ENCODE measurements at regions not wholly inside any gene's neighbourhood (a gene's known extent, or its start where the extent isn't known, plus 50 kb on each side); places are given as distances from the start of the nearest gene placed in this dataset.
A peak's percentile ranks its signal among the peaks of the same experiment; 100 is the strongest.

- no peak overlapping the region for H2BK12ac ChIP-seq (ENCODE audit: low read length)
- WGBS (ENCODE audit: extremely low coverage, insufficient coverage, insufficient read length): no CpG with 5 or more reads among the region's 2 CpGs
- H3K4me2 ChIP-seq (ENCODE audit: low read length): no peak overlapping the region
Measured at GRCh38 chr12:66964629-66965028, 285.8 kb upstream of the GRIP1 start.

GRCh38 chr12:66965621-66966020 is 286.7 kb upstream of the GRIP1 start:
- Histone ChIP-seq H3K9ac (ENCODE audit: low read length) (no peak overlapping the region), H3K18ac (ENCODE audit: low read length) (no peak overlapping the region), H3K27ac (ENCODE audit: low read depth, low read length) (no peak overlapping the region), H3K27me3 (ENCODE audit: insufficient read depth, low read length) (no peaks in the 10 kb centered on the region), H2AFZ (ENCODE audit: insufficient read depth, low read length, poor library complexity) (no peak overlapping the region), H4K91ac (ENCODE audit: low read depth, low read length) (no peak overlapping the region), H3K4me3 (ENCODE audit: low read depth, low read length) (no peak overlapping the region), H4K8ac (ENCODE audit: low read depth, low read length) (no peak overlapping the region), H3K4me1 (ENCODE audit: control insufficient read depth in 1 of 2, insufficient read depth in 2 of 2, low read length in 2 of 2) (peaks cover 2 to 7% of the 10 kb centered on the region in 2 experiments), H2BK120ac (ENCODE audit: insufficient read depth, low read length, poor library complexity) (no peak overlapping the region), H3K79me1 (ENCODE audit: low read length) (peaks cover 2% of the 10 kb centered on the region), H2AK5ac (ENCODE audit: low read length) (no peak overlapping the region), H3K79me2 (ENCODE audit: control insufficient read depth, insufficient read depth, low read length, poor library complexity) (no peaks in the 10 kb centered on the region), H3K36me3 (ENCODE audit: control insufficient read depth in 1 of 2, insufficient read depth in 2 of 2, low read length in 2 of 2) (no peaks in the 10 kb centered on the region), H3K14ac (ENCODE audit: low read length) (no peak overlapping the region), H4K12ac (ENCODE audit: low read depth, low read length) (no peak overlapping the region), H2BK12ac (ENCODE audit: low read length) (no peak overlapping the region), H3K4ac (ENCODE audit: low read depth, low read length) (no peak overlapping the region), H2BK5ac (ENCODE audit: low read depth, low read length, poor library complexity) (no peak overlapping the region), H3K4me2 (ENCODE audit: low read length) (no peak overlapping the region), H3K23ac (ENCODE audit: low read length) (no peak overlapping the region), H3K9me3 (ENCODE audit: insufficient read depth, low read depth, low read length) (peaks cover 1% of the 10 kb centered on the region)
- WGBS (ENCODE audit: extremely low coverage, insufficient coverage, insufficient read length): no CpG with 5 or more reads among the region's 1 CpG
- no peak for DNase-seq

More at GRCh38 chr12:66964629-66965028, 285.8 kb upstream of the GRIP1 start:
- Histone ChIP-seq H3K4me1 (ENCODE audit: control insufficient read depth in 1 of 2, insufficient read depth in 2 of 2, low read length in 2 of 2) (peaks cover 7 to 9% of the 10 kb centered on the region in 2 experiments), H3K9me3 (ENCODE audit: insufficient read depth, low read depth, low read length) (no peaks in the 10 kb centered on the region), H3K14ac (ENCODE audit: low read length) (no peak overlapping the region), H3K36me3 (ENCODE audit: control insufficient read depth in 1 of 2, insufficient read depth in 2 of 2, low read length in 2 of 2) (no peaks in the 10 kb centered on the region), H3K23ac (ENCODE audit: low read length) (no peak overlapping the region), H3K27me3 (ENCODE audit: insufficient read depth, low read length) (no peaks in the 10 kb centered on the region), H2AK5ac (ENCODE audit: low read length) (no peak overlapping the region), H4K8ac (ENCODE audit: low read depth, low read length) (no peak overlapping the region), H2BK120ac (ENCODE audit: insufficient read depth, low read length, poor library complexity) (no peak overlapping the region), H3K27ac (ENCODE audit: low read depth, low read length) (no peak overlapping the region), H3K79me2 (ENCODE audit: control insufficient read depth, insufficient read depth, low read length, poor library complexity) (no peaks in the 10 kb centered on the region), H3K9ac (ENCODE audit: low read length) (no peak overlapping the region), H4K91ac (ENCODE audit: low read depth, low read length) (no peak overlapping the region), H3K79me1 (ENCODE audit: low read length) (peaks cover 3% of the 10 kb centered on the region), H3K4ac (ENCODE audit: low read depth, low read length) (no peak overlapping the region), H2AFZ (ENCODE audit: insufficient read depth, low read length, poor library complexity) (no peak overlapping the region), H3K18ac (ENCODE audit: low read length) (no peak overlapping the region), H4K12ac (ENCODE audit: low read depth, low read length) (no peak overlapping the region), H2BK5ac (ENCODE audit: low read depth, low read length, poor library complexity) (no peak overlapping the region), H3K4me3 (ENCODE audit: low read depth, low read length) (no peak overlapping the region)
- DNase-seq: peak; percentile 38 to 65

GRCh38 chr12:66971816-66972215 is 292.9 kb upstream of the GRIP1 start:
- Histone ChIP-seq H3K79me2 (ENCODE audit: control insufficient read depth, insufficient read depth, low read length, poor library complexity) (no peaks in the 10 kb centered on the region), H4K12ac (ENCODE audit: low read depth, low read length) (no peak overlapping the region), H3K14ac (ENCODE audit: low read length) (no peak overlapping the region), H4K91ac (ENCODE audit: low read depth, low read length) (no peak overlapping the region), H3K79me1 (ENCODE audit: low read length) (no peaks in the 10 kb centered on the region), H3K4me3 (ENCODE audit: low read depth, low read length) (no peak overlapping the region), H3K23ac (ENCODE audit: low read length) (no peak overlapping the region), H3K9me3 (ENCODE audit: insufficient read depth, low read depth, low read length) (peaks cover 1% of the 10 kb centered on the region), H2BK12ac (ENCODE audit: low read length) (no peak overlapping the region), H3K4me1 (ENCODE audit: control insufficient read depth in 1 of 2, insufficient read depth in 2 of 2, low read length in 2 of 2) (peaks cover 0 to 6% of the 10 kb centered on the region in 2 experiments), H3K9ac (ENCODE audit: low read length) (no peak overlapping the region), H3K27ac (ENCODE audit: low read depth, low read length) (no peak overlapping the region), H2AK5ac (ENCODE audit: low read length) (no peak overlapping the region), H3K4ac (ENCODE audit: low read depth, low read length) (no peak overlapping the region), H3K18ac (ENCODE audit: low read length) (no peak overlapping the region), H2BK5ac (ENCODE audit: low read depth, low read length, poor library complexity) (no peak overlapping the region), H2BK120ac (ENCODE audit: insufficient read depth, low read length, poor library complexity) (no peak overlapping the region), H3K36me3 (ENCODE audit: control insufficient read depth in 1 of 2, insufficient read depth in 2 of 2, low read length in 2 of 2) (no peaks in the 10 kb centered on the region), H3K4me2 (ENCODE audit: low read length) (no peak overlapping the region), H4K8ac (ENCODE audit: low read depth, low read length) (no peak overlapping the region), H2AFZ (ENCODE audit: insufficient read depth, low read length, poor library complexity) (no peak overlapping the region), H3K27me3 (ENCODE audit: insufficient read depth, low read length) (no peaks in the 10 kb centered on the region)
- no CpG with 5 or more reads among the region's 5 CpGs for WGBS (ENCODE audit: extremely low coverage, insufficient coverage, insufficient read length)
- no peak for DNase-seq

GRCh38 chr12:66976526-66976925 is 292.6 kb upstream of the CAND1 start:
- DNase-seq: peak in 1 of 2 donors; percentile 17
- Histone ChIP-seq H3K27ac (ENCODE audit: low read depth, low read length) (no peak overlapping the region), H3K4me2 (ENCODE audit: low read length) (no peak overlapping the region), H2BK120ac (ENCODE audit: insufficient read depth, low read length, poor library complexity) (no peak overlapping the region), H3K9me3 (ENCODE audit: insufficient read depth, low read depth, low read length) (no peaks in the 10 kb centered on the region), H2BK5ac (ENCODE audit: low read depth, low read length, poor library complexity) (no peak overlapping the region), H3K79me1 (ENCODE audit: low read length) (no peaks in the 10 kb centered on the region), H4K12ac (ENCODE audit: low read depth, low read length) (no peak overlapping the region), H2AFZ (ENCODE audit: insufficient read depth, low read length, poor library complexity) (no peak overlapping the region), H4K91ac (ENCODE audit: low read depth, low read length) (no peak overlapping the region), H3K4me3 (ENCODE audit: low read depth, low read length) (no peak overlapping the region), H3K23ac (ENCODE audit: low read length) (no peak overlapping the region), H3K14ac (ENCODE audit: low read length) (no peak overlapping the region), H3K27me3 (ENCODE audit: insufficient read depth, low read length) (no peaks in the 10 kb centered on the region), H2BK12ac (ENCODE audit: low read length) (no peak overlapping the region), H3K9ac (ENCODE audit: low read length) (no peak overlapping the region), H3K36me3 (ENCODE audit: control insufficient read depth in 1 of 2, insufficient read depth in 2 of 2, low read length in 2 of 2) (no peaks in the 10 kb centered on the region), H2AK5ac (ENCODE audit: low read length) (no peak overlapping the region), H3K79me2 (ENCODE audit: control insufficient read depth, insufficient read depth, low read length, poor library complexity) (no peaks in the 10 kb centered on the region), H3K18ac (ENCODE audit: low read length) (no peak overlapping the region), H3K4ac (ENCODE audit: low read depth, low read length) (no peak overlapping the region), H3K4me1 (ENCODE audit: control insufficient read depth in 1 of 2, insufficient read depth in 2 of 2, low read length in 2 of 2) (peaks cover 0 to 5% of the 10 kb centered on the region in 2 experiments), H4K8ac (ENCODE audit: low read depth, low read length) (no peak overlapping the region)
